Right lobe of liver (tissue), 6 donors: ENCODE measurements at regions not wholly inside any gene's neighbourhood (a gene's known extent, or its start where the extent isn't known, plus 50 kb on each side); places are given as distances from the start of the nearest gene placed in this dataset.

Experiments used
- ATAC-seq, 4 donors: fragments of 200-7000 bp; cut with Tn5 transposase; one replicate each; pipeline ENCODE4 v1.9.1; 2020; ENCODE audit warnings: mild to moderate bottlenecking in 4 of 4, moderate library complexity in 4 of 4
- DNase-seq, 3 donors: peaks; one replicate each; pipeline ENCODE4 v3.0.0-alpha.2; 2020
- H3K27ac ChIP-seq, 3 donors: fragments of 200-600 bp; one replicate each; pipeline ENCODE4 v1.8.0; 2022
- H3K27me3 ChIP-seq, 2 donors: fragments of 200-600 bp; one replicate each; pipeline ENCODE4 v1.8.0; 2022
- H3K36me3 ChIP-seq, 4 donors: fragments of 200-600 bp; sonication (generic) in 1 of 4; one replicate each; pipeline versions ENCODE4 v1.5.1 to v1.8.0; 2017 to 2022; ENCODE audit warnings: control low read depth in 1 of 4
- H3K4me1 ChIP-seq, 4 donors: fragments of 200-600 bp; sonication (generic) in 1 of 4; one replicate each; pipeline versions ENCODE4 v1.5.1 to v1.8.0; 2017 to 2022; ENCODE audit warnings: control low read depth in 1 of 4
- H3K4me3 ChIP-seq, 3 donors: fragments of 200-600 bp; one replicate each; pipeline ENCODE4 v1.8.0; 2022
- H3K9me3 ChIP-seq, 4 donors: fragments of 200-600 bp; sonication (generic) in 1 of 4; one replicate each; pipeline versions ENCODE4 v1.5.1 to v1.8.0; 2017 to 2022; ENCODE audit warnings: control low read depth in 1 of 4
- CTCF ChIP-seq, 4 donors: fragments of 200-600 bp in 3 of 4; fragments of 450-650 bp in 1 of 4; IDR thresholded peaks; one replicate each; pipeline versions ENCODE4 v1.5.1 to v1.8.0; 2016 to 2022; ENCODE audit warnings: antibody characterized with exemption in 4 of 4, mild to moderate bottlenecking in 2 of 4
- POLR2A ChIP-seq: fragments of 450-650 bp; IDR thresholded peaks from one replicate; pipeline ENCODE4 v1.6.1; 2017; ENCODE audit warnings: antibody characterized with exemption, mild to moderate bottlenecking
- WGBS: methylation state at CpG from one replicate; pipeline ENCODE4 v1.1.6; 2018; ENCODE audit warnings: low coverage, low lambda C conversion rate; ENCODE audit not compliant: insufficient coverage; ENCODE audit errors: missing lambda C conversion rate; 5-methylcytosine and 5-hydroxymethylcytosine counted together
- intact Hi-C, 2 donors: fragments of 100-400 bp; cut with DNase I; formaldehyde crosslinking; loops; one replicate each; pipeline versions ENCODE4 v1.11.2 to v1.14.1; 2022
- donor health status: DM: no; HTN: yes; CAD: no.
- donor health status: DM: no; HTN: no; CAD: no.
- donor health status: DM: no; HTN: no; CAD: no.
- donor health status: DM: no; HTN: yes; CAD: no.
- donor health status: DM: no; HTN: yes; CAD: no.

GRCh38 chr7:47043304-47043703 is 538.6 kb downstream of the TNS3 start:
- ATAC-seq (no peak), DNase-seq (no peak)
- WGBS = 100% methylated on average over 1 of the region's 2 CpGs
- TF ChIP-seq CTCF (IDR thresholded peaks at IDR 0.05) = no peak
- TF ChIP-seq POLR2A = no peak
- intact Hi-C loops = no loop called here
- no peaks in the 10 kb centered on the region for H3K9me3 ChIP-seq
- no peaks in the 10 kb centered on the region for H3K27me3 ChIP-seq
- H3K4me1 ChIP-seq = peaks cover 0 to 13% (median 0%) of the 10 kb centered on the region in 4 donors
- H3K27ac ChIP-seq = no peak overlapping the region
- no peaks in the 10 kb centered on the region for H3K36me3 ChIP-seq
- no peak overlapping the region for H3K4me3 ChIP-seq

GRCh38 chr7:47042669-47043068 is 539.2 kb downstream of the TNS3 start:
- no peak overlapping the region for H3K4me3 ChIP-seq
- 44% methylated on average over 1 of the region's 3 CpGs for WGBS
- ATAC-seq (no peak), DNase-seq (no peak)
- no peaks in the 10 kb centered on the region for H3K36me3 ChIP-seq
- TF ChIP-seq POLR2A (no peak), CTCF (IDR thresholded peaks at IDR 0.05) (no peak)
- intact Hi-C loops = no loop called here
- H3K4me1 ChIP-seq = peaks cover 0 to 13% (median 0%) of the 10 kb centered on the region in 4 donors
- no peak overlapping the region for H3K27ac ChIP-seq
- H3K9me3 ChIP-seq = no peaks in the 10 kb centered on the region
- no peaks in the 10 kb centered on the region for H3K27me3 ChIP-seq

- intact Hi-C loops = no loop called here
- H3K36me3 ChIP-seq = no peaks in the 10 kb centered on the region
- 73% methylated on average over 10 of the region's 10 CpGs for WGBS
- no peaks in the 10 kb centered on the region for H3K27me3 ChIP-seq
- no peak for DNase-seq
- no peak for TF ChIP-seq POLR2A
- TF ChIP-seq CTCF (IDR thresholded peaks at IDR 0.05) = no peak
- H3K27ac ChIP-seq = no peak overlapping the region
- H3K4me1 ChIP-seq = peaks cover 0 to 13% (median 0%) of the 10 kb centered on the region in 4 donors
- ATAC-seq = no peak
- H3K9me3 ChIP-seq = no peaks in the 10 kb centered on the region
- H3K4me3 ChIP-seq = no peak overlapping the region
Observed at GRCh38 chr7:47040795-47041347, 541.0 kb downstream of the TNS3 start.

- intact Hi-C loops = no loop called here
- Histone ChIP-seq H3K27me3 (no peaks in the 10 kb centered on the region), H3K27ac (peak overlapping the region in 1 of 3 donors; percentile 33), H3K36me3 (no peaks in the 10 kb centered on the region), H3K4me1 (peaks cover 0 to 5% (median 0%) of the 10 kb centered on the region in 4 donors), H3K4me3 (no peak overlapping the region), H3K9me3 (no peaks in the 10 kb centered on the region)
- TF ChIP-seq CTCF (IDR thresholded peaks at IDR 0.05) (no peak), POLR2A (no peak)
- WGBS = 44% methylated on average over 1 of the region's 1 CpG
- DNase-seq = no peak
- ATAC-seq = peak in 3 of 4 donors; percentile 34 to 52 (median 51)
Observed at GRCh38 chr7:47039904-47040303, 542.0 kb downstream of the TNS3 start.
